22Rv1 (cell line): ENCODE measurements at regions not wholly inside any gene's neighbourhood (a gene's known extent, or its start where the extent isn't known, plus 50 kb on each side); places are given as distances from the start of the nearest gene placed in this dataset.

Experiments used
- H3K27ac ChIP-seq: fragments of 450-650 bp; 2 replicates; pipeline ENCODE4 v1.5.1; 2017
- ZFX ChIP-seq: fragments of 450-650 bp; IDR thresholded peaks from 2 replicates; pipeline ENCODE4 v1.6.1; 2017; ENCODE audit warnings: antibody characterized with exemption, borderline replicate concordance
- TF ChIP-seq, protein P1 (sequence below): fragments of 450-650 bp; IDR thresholded peaks from 2 replicates; pipeline ENCODE4 v1.5.1; 2017; ENCODE audit warnings: mild to moderate bottlenecking

DNA sequence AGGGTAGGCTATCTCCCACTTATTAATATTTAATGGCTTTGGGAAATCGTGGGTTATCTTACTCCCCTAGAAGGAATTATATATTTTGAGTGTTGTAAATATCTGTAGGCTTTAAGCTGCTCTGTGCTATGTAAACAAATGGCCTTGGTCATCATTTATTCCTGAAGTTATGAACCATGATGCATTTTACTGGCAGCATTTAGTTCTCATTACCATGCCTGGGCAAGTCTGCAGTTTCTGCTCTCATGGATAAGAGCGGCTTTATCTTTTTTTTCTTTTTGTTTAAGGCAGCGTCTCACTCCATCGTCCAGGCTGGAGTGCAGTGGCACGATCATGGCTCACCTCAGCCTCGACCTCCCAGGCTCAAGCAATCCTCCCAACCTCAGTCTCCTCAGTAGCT is 156.1 kb downstream of the IRS2 start:
- TF ChIP-seq ZFX: no peak
- TF ChIP-seq, protein P1, sequence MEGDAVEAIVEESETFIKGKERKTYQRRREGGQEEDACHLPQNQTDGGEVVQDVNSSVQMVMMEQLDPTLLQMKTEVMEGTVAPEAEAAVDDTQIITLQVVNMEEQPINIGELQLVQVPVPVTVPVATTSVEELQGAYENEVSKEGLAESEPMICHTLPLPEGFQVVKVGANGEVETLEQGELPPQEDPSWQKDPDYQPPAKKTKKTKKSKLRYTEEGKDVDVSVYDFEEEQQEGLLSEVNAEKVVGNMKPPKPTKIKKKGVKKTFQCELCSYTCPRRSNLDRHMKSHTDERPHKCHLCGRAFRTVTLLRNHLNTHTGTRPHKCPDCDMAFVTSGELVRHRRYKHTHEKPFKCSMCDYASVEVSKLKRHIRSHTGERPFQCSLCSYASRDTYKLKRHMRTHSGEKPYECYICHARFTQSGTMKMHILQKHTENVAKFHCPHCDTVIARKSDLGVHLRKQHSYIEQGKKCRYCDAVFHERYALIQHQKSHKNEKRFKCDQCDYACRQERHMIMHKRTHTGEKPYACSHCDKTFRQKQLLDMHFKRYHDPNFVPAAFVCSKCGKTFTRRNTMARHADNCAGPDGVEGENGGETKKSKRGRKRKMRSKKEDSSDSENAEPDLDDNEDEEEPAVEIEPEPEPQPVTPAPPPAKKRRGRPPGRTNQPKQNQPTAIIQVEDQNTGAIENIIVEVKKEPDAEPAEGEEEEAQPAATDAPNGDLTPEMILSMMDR: no peak
- no peak overlapping the region for H3K27ac ChIP-seq

DNA sequence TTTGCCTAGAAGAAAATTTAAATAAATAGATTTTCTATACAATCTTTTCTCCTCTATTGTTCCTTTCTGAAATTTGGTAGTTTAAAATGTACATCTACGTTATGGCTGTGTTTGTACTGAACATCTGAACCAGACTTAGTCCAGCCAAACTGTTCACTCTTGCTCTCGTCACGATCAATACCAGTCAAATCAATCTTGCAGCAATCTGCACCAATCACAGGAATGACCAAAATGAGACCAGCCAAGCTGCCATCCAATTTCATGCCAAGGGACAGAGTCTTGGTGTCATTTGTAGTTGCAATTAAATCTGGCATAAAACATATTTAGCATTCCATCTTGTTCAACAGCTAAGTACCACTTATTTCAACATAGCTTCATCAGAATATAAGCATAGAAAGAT is 156.6 kb downstream of the IRS2 start:
- no peak overlapping the region for H3K27ac ChIP-seq
- TF ChIP-seq, protein P1: no peak
- no peak for TF ChIP-seq ZFX

DNA sequence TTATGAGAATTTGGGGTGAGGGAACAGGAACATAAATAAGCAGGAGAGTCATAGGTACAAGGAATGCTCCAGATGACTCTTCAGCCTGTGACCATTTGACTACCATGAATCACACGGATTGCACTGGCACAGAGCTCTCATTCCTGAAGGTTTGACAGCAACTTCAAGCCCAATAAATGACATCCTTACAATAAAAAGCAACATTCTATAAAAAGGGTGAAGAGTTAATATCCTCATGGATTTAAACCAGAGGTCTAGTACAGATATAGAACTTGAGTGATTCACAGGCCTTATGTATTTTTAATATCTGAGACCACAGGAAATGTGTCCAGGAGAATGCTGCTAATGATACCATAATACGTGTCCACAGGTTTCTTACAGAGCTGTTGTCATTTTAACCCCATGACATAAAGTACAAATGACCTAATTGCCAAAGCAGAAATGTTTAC is 158.1 kb downstream of the IRS2 start:
- no peak overlapping the region for H3K27ac ChIP-seq
- no peak for TF ChIP-seq ZFX
- TF ChIP-seq, protein P1: no peak

DNA sequence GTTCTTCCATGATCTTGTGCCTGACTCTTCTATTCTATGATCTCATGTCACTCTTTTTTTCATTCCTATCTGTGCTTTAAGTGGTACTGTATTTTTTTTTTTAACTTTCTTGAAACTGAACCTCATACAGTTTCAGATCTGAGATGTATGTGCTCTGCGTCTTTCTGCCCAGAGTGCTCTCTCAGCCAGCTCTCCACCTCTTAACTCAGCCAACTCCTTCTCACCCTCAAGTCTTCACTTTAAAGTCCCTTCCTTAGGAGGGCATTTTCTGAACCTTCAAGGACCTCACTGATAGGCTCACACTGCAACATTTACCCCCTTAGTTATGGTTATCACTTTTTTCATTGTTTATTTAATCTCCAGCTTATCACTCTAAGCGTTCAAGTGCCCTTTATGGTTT is 158.7 kb downstream of the IRS2 start:
- H3K27ac ChIP-seq: no peak overlapping the region
- TF ChIP-seq, protein P1: no peak
- no peak for TF ChIP-seq ZFX

DNA sequence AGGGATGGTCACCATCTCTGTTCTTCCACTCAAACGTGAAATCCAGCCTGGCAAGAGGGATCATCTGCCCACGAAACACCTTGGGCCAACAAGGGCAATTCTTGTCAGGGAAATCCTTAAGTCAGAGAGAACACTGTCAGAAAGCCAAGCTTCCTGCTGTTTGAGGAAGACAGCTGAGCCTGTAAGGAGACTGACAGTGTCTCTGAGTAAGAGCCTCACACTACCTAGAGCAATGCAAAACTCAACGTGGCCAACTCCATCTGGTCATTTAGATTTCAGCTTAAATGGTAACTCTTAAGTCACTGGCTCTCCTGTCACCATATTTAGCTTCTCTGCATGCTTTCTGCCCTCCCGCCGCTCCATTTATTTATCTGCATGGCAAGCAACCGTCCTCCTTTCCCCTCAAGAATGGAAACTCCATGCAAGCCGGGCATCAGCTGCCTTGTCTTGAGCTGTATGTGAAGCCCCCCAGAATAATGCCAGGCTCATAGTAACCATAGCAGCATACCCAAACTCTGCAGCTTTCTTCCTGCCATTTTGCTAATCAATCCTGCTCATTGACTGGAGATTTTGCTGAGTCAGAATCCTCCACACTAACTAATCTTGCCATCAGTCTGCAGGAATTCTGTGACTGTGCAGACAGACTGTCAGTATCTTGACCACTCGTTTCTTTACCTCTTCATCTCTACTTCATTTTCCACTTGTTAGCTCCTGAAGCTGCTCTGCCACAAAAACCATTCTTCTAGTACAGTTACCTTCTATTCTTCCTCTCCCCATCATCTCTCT is 159.8 kb downstream of the IRS2 start:
- TF ChIP-seq, protein P1: no peak
- H3K27ac ChIP-seq: no peak overlapping the region

DNA sequence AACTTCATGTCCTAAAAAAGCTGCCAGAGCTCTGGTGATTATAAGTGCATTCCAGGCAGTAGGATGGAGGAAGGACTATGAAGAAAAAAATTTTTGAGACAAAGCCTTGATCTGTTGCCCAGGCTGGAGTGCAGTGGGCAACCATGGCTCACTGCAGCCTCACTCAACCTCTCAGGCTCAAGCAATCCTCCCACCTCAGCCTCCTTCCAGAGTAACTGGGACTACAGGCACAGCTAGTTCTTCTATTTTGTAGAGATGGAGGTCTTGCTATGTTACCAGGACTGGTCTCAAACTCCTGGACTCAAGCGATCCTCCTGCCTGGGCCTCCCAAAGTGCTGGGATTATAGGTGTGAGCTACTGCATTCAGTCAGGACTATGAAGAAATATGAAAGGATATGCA is 161.2 kb downstream of the IRS2 start:
- no peak overlapping the region for H3K27ac ChIP-seq
- TF ChIP-seq, protein P1: no peak
- TF ChIP-seq ZFX: no peak

DNA sequence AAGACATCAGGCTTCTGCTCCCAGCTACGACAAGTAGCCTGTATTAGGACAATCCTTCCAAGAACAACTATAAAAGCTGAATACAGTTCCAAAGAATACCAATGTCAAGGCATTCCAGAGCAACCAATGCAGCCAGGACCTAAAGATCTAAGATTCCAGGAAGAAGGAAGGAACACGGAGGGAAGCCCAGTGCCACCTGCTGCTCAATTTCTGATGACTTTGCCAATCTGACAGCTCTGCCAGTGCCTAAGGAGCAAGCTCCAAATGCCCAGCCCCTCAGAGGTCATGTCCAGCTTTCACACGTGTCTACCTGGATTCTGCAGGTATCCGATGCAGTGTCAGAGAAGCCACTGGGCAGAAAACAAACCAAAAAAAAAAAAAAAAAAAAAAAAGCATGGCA is 164.4 kb downstream of the IRS2 start:
- no peak overlapping the region for H3K27ac ChIP-seq
- TF ChIP-seq, protein P1: no peak
- TF ChIP-seq ZFX: no peak
